ENCODE measurements at regions not wholly inside any gene's neighbourhood (a gene's known extent, or its start where the extent isn't known, plus 50 kb on each side); places are given as distances from the start of the nearest gene placed in this dataset.

DNA sequence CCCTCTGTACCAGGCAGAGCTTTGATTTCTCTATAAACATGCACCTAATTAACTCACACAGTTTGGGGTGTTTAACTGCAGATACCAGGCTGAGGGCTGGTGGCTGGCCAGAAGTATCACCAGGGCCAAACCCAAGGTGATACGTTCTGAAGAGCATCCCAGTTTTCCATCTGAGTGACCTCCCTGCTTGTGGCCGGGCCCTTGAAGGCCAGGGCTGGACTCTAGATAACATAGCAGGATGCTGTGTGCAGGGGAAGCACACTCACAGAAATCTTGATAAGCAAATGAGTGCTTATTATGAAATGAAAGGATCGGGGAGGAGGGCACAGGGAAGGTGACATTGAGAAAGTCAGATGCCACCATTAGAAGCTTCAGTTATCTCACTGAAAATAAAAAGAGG is 582.4 kb downstream of the BRINP1 start:
- Histone ChIP-seq H3K4me3 (ENCODE audit: low read length, poor library complexity, severe bottlenecking) (no peak overlapping the region), H4K20me1 (ENCODE audit: insufficient read depth, low read length, poor library complexity, severe bottlenecking) (no peaks in the 10 kb centered on the region), H3K36me3 (ENCODE audit: insufficient read depth, low read length) (no peaks in the 10 kb centered on the region), H3K9me3 (ENCODE audit: insufficient read depth, low read depth, low read length) (0 out of 2 replicates have a peak, but pooled peaks cover 3% of the 10 kb centered on the region), H2AFZ (ENCODE audit: low read length) (no peak overlapping the region), H3K4me2 (ENCODE audit: low read depth, low read length, poor library complexity, severe bottlenecking) (no peak overlapping the region), H3K4me1 (ENCODE audit: insufficient read depth, low read length, poor library complexity, severe bottlenecking) (no peaks in the 10 kb centered on the region), H3K27me3 (ENCODE audit: insufficient read depth, low read length, poor library complexity, severe bottlenecking) (no peaks in the 10 kb centered on the region), H3K9me2 (replicated peaks; ENCODE audit: low read depth, low read length) (no peaks in the 10 kb centered on the region), H3K9ac (ENCODE audit: low read depth, low read length, poor library complexity, severe bottlenecking) (no peak overlapping the region), H3K79me2 (ENCODE audit: insufficient read depth, low read length) (no peaks in the 10 kb centered on the region), H3F3A (ENCODE audit: low read depth) (no peaks in the 10 kb centered on the region)
- TF ChIP-seq, protein P1, sequence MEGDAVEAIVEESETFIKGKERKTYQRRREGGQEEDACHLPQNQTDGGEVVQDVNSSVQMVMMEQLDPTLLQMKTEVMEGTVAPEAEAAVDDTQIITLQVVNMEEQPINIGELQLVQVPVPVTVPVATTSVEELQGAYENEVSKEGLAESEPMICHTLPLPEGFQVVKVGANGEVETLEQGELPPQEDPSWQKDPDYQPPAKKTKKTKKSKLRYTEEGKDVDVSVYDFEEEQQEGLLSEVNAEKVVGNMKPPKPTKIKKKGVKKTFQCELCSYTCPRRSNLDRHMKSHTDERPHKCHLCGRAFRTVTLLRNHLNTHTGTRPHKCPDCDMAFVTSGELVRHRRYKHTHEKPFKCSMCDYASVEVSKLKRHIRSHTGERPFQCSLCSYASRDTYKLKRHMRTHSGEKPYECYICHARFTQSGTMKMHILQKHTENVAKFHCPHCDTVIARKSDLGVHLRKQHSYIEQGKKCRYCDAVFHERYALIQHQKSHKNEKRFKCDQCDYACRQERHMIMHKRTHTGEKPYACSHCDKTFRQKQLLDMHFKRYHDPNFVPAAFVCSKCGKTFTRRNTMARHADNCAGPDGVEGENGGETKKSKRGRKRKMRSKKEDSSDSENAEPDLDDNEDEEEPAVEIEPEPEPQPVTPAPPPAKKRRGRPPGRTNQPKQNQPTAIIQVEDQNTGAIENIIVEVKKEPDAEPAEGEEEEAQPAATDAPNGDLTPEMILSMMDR (conservative IDR thresholded peaks at IDR 0.05; ENCODE audit: low read length), result no peak
- no peak for TF ChIP-seq EZH2phosphoT487 (IDR thresholded peaks at IDR 0.05; ENCODE audit: borderline replicate concordance)

DNA sequence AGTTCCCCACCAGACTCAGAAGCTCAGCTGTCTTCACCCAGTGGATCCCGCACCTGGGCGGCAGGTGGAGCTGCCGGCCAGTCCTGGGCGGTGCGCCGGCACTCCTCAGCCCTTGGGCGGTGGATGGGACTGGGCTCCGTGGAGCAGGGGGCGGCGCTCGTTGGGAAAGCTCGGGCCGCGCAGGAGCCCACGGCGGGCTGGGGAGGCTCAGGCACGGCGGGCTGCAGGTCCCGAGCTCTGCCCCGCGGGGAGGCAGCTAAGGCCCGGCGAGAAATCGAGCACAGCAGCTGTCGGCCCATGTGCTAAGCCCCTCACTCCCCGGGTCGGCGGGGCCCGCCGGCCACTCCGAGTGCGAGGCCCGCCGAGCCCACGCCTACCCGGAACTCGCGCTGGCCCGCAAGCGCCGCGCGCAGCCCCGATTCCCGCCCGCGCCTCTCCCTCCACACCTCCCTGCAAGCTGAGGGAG is 560.0 kb downstream of the BRINP1 start:
- Histone ChIP-seq H3F3A (ENCODE audit: low read depth) (no peaks in the 10 kb centered on the region), H3K9me2 (replicated peaks; ENCODE audit: low read depth, low read length) (no peaks in the 10 kb centered on the region), H4K20me1 (ENCODE audit: insufficient read depth, low read length, poor library complexity, severe bottlenecking) (no peaks in the 10 kb centered on the region), H3K4me2 (ENCODE audit: low read depth, low read length, poor library complexity, severe bottlenecking) (no peak overlapping the region), H3K79me2 (ENCODE audit: insufficient read depth, low read length) (no peaks in the 10 kb centered on the region), H3K4me3 (ENCODE audit: low read length, poor library complexity, severe bottlenecking) (no peak overlapping the region), H3K4me1 (ENCODE audit: insufficient read depth, low read length, poor library complexity, severe bottlenecking) (no peaks in the 10 kb centered on the region), H3K9ac (ENCODE audit: low read depth, low read length, poor library complexity, severe bottlenecking) (no peak overlapping the region), H2AFZ (ENCODE audit: low read length) (no peak overlapping the region), H3K9me3 (ENCODE audit: insufficient read depth, low read depth, low read length) (peaks cover 3% of the 10 kb centered on the region; the same call in 1 of the 2 replicates), H3K36me3 (ENCODE audit: insufficient read depth, low read length) (no peaks in the 10 kb centered on the region), H3K27me3 (ENCODE audit: insufficient read depth, low read length, poor library complexity, severe bottlenecking) (no peaks in the 10 kb centered on the region)
- TF ChIP-seq, protein P1 (conservative IDR thresholded peaks at IDR 0.05; ENCODE audit: low read length), result no peak
- TF ChIP-seq EZH2phosphoT487 (IDR thresholded peaks at IDR 0.05; ENCODE audit: borderline replicate concordance), result no peak

DNA sequence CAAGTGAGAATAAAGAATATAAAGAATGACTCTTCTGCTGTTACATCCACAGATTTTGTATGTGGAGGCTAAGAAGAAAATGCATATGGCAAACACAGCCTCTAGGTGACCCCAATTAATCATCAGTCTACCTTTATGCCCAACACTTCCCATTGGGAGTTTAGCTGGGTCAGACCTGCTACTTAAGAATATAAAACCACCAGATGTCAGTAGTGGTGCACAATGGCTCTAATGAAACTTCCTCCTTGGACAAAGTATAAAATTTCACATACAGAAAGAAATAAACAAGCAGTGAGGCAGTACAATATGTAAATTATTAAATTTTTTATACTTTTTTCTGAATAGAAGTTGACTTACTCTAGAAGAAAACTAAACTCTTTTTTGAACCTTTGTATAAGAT is 539.9 kb downstream of the BRINP1 start:
- Histone ChIP-seq H3K9ac (ENCODE audit: low read depth, low read length, poor library complexity, severe bottlenecking) (no peak overlapping the region), H3K79me2 (ENCODE audit: insufficient read depth, low read length) (no peaks in the 10 kb centered on the region), H3K4me2 (ENCODE audit: low read depth, low read length, poor library complexity, severe bottlenecking) (no peak overlapping the region), H2AFZ (ENCODE audit: low read length) (no peak overlapping the region), H3F3A (ENCODE audit: low read depth) (no peaks in the 10 kb centered on the region), H3K36me3 (ENCODE audit: insufficient read depth, low read length) (no peaks in the 10 kb centered on the region), H3K9me2 (replicated peaks; ENCODE audit: low read depth, low read length) (no peaks in the 10 kb centered on the region), H3K4me1 (ENCODE audit: insufficient read depth, low read length, poor library complexity, severe bottlenecking) (no peaks in the 10 kb centered on the region), H3K9me3 (ENCODE audit: insufficient read depth, low read depth, low read length) (no peaks in the 10 kb centered on the region), H3K27me3 (ENCODE audit: insufficient read depth, low read length, poor library complexity, severe bottlenecking) (no peaks in the 10 kb centered on the region), H4K20me1 (ENCODE audit: insufficient read depth, low read length, poor library complexity, severe bottlenecking) (no peaks in the 10 kb centered on the region), H3K4me3 (ENCODE audit: low read length, poor library complexity, severe bottlenecking) (no peak overlapping the region)
- TF ChIP-seq EZH2phosphoT487 (IDR thresholded peaks at IDR 0.05; ENCODE audit: borderline replicate concordance), result no peak
- TF ChIP-seq, protein P1 (conservative IDR thresholded peaks at IDR 0.05; ENCODE audit: low read length), result no peak
